Fibroblast of the conjunctiva (primary cell): ENCODE measurements at regions not wholly inside any gene's neighbourhood (a gene's known extent, or its start where the extent isn't known, plus 50 kb on each side); places are given as distances from the start of the nearest gene placed in this dataset.
"Not testable (repeated sequence)": the region's sequence is repeated elsewhere in the genome, so short reads cannot be mapped to it uniquely, and the experiment has no call there.

Experiments
- DNase-seq: peaks from one replicate; pipeline ENCODE4 v3.0.0-alpha.2; 2010; ENCODE audit warnings: low read depth

- DNase-seq = no peak
Observed at GRCh38 chr16:5309946-5310611, 212.5 kb upstream of the EEF2KMT start.

GRCh38 chr16:5305023-5305422, 207.4 kb upstream of the EEF2KMT start:
- DNase-seq = no peak

- no peak for DNase-seq
Observed at GRCh38 chr16:5302372-5303114, 204.9 kb upstream of the EEF2KMT start.

DNA sequence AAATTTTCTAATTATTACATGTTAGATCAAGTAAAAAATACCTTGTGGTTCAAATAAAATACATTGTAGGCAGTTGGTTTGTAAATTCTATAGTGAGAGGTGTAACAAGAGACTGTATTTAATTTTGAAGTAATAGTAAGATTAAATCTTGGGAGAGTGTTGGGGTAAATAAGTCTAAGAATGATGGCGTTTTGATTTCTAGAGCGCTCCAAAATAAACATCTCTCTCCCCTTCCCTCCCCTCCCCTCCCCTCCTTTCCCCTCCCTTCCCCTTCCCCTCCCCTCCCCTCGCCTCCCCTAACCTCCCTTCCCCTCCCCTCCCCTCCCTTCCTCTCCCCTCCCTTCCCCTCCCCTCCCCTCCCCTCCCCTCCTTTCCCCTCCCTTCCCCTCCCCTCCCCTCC, 200.6 kb upstream of the EEF2KMT start:
- no peak for DNase-seq

- no peak for DNase-seq
Observed at GRCh38 chr16:5296176-5296575, 198.6 kb upstream of the EEF2KMT start.

- DNase-seq = not testable (repeated sequence)
Observed at GRCh38 chr16:5295304-5295703, 197.7 kb upstream of the EEF2KMT start.

DNA sequence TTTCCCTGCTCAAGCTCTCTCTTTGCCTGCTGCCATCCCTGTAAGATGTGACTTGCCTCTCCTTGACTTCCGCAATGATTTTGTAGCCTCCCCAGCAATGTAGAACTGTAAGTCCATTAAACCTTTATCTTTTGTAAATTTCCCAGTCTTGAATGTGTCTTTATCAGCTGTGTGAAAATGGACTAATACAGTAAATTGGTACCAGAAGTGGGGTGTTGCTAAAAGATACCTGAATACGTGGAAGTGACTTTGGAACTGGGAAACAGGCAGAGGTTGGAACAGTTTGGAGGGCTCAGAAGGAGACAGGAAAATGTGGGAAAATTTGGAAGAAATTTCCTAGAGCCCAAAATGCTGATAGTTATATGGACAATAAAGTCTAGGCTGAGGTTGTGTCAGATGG, 184.6 kb upstream of the EEF2KMT start:
- DNase-seq = not testable (repeated sequence)

DNA sequence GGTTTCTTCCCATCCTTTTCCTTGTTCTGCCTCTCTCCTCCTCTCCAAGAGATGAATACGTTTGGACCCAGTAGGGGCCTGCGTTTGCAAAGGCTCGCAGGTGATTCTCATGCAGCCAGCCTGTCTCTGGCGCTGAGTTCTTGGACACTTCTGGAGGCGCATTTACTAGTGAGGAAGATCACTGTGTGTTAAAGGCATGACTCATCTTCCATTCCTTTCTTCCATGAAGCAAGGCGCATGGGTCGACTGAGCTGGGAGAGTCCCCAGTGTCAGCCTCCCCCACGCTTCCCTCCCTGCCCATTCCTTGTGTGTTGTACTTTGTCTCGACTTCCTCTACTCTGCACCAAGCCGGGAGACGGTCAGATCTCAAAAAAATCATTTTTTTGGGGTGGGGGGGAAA, 159.9 kb upstream of the EEF2KMT start:
- DNase-seq = no peak

GRCh38 chr16:5252791-5253190, 155.2 kb upstream of the EEF2KMT start:
- DNase-seq = no peak

- DNase-seq = not testable (repeated sequence)
Observed at GRCh38 chr16:5247403-5247802, 149.8 kb upstream of the EEF2KMT start.

DNA sequence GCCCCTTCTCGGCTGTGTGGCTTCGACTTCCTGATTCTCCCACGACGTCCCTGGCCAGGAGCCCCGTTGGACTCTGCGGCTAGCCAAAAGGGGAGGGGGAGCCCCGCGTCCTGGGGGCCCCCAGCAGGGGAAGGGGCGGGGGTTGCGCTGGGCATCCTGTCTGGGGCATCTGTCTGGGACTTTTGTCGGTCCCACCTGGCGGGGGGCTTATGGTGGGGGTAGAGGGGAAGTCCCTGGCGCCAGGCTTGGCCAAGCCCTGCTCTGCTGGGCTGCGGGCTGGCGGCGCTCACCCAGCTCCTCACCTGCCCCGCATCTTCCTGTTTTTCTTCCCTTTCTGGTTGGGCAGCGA, 142.7 kb upstream of the EEF2KMT start:
- DNase-seq = not testable (repeated sequence)

GRCh38 chr16:5239472-5240277, 142.1 kb upstream of the EEF2KMT start:
- not testable (repeated sequence) for DNase-seq

DNA sequence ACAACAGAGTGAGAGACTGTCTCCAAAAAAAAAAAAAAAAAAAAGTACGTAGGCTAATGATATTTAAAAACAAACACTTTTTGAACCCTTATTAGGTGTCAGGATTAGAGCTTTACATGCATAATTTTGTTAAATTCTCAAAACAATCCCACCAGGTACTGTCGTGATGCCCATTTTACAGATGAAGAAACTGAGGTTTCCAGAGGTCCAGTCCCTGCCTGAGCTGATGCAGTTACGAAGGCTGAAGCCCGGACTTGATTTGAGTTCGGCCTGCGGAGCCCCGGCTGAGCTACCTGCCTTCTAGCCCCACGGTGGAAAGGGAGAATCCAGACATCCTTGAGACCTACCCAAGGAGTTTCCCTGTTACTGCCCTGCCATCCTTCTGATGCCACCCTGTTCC, 137.5 kb upstream of the EEF2KMT start:
- no peak for DNase-seq

DNA sequence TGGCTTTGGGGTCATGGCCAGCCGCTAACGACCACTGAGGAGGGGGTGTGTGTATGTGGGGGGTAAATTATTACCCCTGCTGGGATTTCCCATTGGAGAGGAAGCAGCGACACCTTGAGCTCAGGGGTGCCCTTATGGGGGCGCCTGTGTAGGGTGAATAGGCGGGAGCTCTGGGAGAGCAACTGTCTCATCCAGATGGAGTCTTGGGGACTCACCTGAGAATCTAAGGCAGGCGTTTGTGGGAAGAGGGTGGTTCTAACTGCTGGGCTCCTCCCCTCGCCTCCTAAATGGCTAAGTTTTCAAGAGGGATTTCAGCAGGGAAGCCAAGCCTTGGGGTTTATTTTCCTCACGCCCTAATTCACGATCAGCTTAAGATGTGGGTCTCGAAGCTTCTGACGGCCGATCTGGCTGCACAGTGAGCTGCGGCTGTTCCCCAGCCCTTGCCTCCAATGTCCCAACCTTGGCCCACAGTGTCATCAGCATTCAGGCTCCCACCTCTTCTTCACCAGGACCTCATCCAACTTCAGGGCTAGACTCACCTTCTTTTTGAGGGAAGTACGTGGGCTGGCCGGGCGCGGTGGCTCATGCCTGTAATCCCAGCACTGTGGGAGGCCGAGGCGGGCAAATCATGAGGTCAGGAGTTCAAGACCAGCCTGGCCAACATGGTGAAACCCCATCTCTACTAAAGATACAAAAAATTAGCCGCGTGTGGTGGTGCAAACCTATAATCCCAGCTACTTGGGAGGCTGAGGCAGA, 136.9 kb upstream of the EEF2KMT start:
- DNase-seq = no peak

DNA sequence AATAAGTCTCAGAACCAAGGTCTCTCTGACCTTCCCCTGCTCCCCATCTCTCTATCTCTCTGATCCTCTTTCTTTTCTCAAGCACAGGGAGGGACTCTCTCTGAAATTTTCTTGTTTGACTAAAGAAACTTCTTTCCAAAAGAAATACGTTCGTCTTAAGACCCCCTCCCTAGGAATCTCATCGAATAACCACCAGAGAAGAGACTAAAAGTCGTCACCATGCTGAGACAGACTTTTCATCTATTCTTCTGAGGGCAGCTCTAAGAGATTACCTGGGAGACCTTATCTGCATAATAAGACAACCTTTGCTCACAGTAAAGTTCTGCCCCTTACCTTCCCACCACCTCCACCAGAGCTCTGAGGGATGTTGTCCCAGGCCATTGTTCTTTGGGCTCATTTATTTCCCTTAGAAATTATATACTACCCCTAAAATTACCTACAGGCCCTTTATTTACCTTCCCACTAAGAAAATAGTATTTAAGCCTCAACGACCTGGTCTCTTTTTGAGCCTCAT, 133.7 kb upstream of the EEF2KMT start:
- no peak for DNase-seq

DNA sequence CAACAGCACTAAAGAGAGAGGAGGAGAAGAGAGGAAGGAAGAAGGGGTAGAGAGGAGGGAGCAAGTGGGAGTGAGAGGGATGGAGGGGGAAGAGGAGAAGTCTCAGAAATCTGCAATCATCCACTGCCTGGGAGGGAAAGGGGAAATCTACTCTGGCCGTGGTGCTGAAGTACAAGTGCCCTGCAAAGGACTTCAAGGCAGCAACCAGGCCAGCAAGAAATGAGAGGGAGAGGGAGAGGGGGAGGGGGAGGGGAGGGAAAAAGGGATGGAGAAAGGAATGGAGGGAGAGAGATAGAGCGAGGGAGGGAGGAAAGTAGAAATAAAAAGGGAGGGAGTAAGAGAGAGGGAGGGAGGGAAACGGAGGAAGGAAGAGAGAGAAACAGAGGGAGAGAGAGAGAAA, 130.8 kb upstream of the EEF2KMT start:
- no peak for DNase-seq

DNA sequence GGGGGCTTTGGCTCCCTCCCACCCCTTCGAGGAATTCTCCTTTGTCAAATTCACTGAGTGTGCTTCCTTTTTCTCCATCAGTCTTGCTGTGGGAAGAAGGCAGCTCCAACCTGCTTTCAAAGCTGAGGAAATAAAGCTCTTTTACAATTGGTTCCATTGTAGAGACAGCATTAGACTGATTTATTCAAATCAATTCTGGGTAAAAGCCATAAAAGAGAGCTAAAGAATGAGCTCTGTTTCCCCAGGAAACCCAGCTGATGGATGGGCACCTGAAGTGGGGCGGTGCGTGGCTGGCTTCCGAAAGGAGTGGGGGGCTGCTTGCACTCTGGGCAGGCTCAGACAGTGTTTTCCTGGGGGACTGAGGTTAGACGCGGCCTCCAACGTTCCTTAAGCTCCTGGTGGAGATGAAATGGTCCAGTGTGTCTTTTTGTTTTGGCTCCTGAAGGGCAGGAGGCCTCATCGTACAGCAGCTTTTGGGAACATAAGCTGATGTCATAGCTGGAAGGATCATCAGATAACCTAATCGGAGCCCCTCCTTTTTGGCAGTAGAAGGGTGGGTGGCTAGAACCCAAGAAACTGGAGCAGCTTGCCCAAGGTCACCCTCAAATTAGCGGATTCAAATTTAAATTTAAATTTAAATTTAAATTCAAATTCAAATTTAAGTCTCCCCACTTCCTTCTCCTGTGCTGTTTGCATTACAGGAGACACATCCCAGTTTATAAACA, 128.5 kb upstream of the EEF2KMT start:
- no peak for DNase-seq

DNA sequence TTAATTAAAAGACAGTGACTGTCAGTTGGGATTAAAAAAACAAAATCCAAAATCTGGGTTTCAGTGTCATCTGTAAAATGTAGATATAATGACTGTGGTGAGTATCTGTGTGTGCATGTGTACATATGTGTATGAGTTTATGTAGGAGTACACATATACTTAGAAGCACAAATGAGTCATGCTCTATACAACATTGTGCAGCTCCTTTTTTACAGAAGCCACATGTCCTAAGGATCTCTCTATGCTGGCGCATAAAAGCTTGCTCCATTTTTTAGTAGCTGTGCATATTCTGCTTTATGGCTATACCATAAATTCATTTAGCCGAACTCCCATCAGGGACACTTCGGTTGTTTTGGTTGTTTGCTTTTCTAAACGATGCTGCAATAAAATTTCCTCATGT, 125.2 kb upstream of the EEF2KMT start:
- no peak for DNase-seq

DNA sequence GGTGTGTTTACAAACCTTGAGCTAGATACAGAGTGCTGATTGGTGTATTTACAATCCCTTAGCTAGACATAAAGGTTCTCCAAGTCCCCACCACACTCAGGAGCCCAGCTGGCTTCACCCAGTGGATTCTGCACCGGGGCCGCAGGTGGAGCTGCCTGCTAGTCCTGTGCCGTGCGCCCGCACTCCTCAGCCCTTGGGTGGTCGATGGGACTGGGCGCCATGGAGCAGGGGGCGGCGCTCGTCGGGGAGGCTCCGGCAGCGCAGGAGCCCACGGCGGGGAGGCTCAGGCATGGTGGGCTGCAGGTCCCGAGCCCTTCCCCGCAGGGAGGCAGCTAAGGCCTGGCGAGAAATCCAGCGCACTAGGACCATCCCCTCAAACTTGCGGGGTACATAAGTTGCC, 124.2 kb upstream of the EEF2KMT start:
- DNase-seq = not testable (repeated sequence)

GRCh38 chr16:5220705-5221104, 123.1 kb upstream of the EEF2KMT start:
- DNase-seq = no peak

DNA sequence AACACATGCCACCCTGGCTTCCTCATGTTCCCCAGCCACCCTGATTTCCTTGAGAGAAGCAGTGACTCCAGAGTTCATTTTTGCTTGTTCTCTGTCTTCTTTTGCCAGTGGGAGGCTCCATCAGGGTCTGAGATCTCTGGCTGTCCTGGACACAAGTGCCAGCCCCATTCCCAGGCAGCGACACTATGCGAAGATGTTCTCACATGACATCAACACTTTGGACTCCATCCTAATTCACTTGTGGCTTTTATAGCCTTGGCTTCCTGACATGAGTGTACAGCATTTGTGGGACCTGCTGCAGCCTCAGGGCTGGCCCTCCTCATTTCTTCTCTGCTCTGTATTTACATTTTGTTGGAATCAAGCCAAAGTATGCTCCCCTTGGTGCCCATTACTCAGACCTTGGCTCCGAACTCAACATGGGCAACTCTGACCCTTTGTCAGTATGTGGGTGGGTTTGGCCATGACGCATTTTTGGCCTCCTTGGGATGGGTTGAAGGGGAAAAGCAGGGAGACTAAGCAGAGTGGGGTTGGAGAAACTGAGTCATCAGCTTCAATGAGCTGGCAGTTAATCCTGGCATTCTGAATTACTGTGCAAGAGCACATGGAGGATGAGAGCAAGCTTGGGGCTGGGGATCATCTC, 119.0 kb upstream of the EEF2KMT start:
- no peak for DNase-seq
